Naive thymus-derived CD8-positive, alpha-beta T cell (primary cell): ENCODE measurements at regions not wholly inside any gene's neighbourhood (a gene's known extent, or its start where the extent isn't known, plus 50 kb on each side); places are given as distances from the start of the nearest gene placed in this dataset.
A peak's percentile ranks its signal among the peaks of the same experiment; 100 is the strongest.
"Not testable (repeated sequence)": the region's sequence is repeated elsewhere in the genome, so short reads cannot be mapped to it uniquely, and the experiment has no call there.

Experiments used
- ATAC-seq, 2 donors: fragments of 150-1000 bp; cut with Tn5 transposase in 1 of 2; sonication (Bioruptor Pico), chemical (Tn5 transposase) in 1 of 2; 1 replicate in 1 of 2; 2 replicates in 1 of 2; pipeline ENCODE4 v1.10.0; 2021; ENCODE audit warnings: mild to moderate bottlenecking in 2 of 2, moderate library complexity in 2 of 2
- POLR2A ChIA-PET: fragments of 350-600 bp; sonication (Branson Sonifier 250); formaldehyde crosslinking; loops from one replicate; lab custom pipeline; 2021; ENCODE audit warnings: antibody characterized with exemption; lab: Charles Lee
- DNase-seq, 10 donors: peaks; one replicate each; pipeline versions ENCODE4 v3.0.0 to v3.0.0-alpha.2; 2020 to 2022
- H3K27ac Mint-ChIP-seq, 10 donors: one replicate each; pipeline ENCODE4 v1.8.0; 2020 to 2022; ENCODE audit warnings: mild to moderate bottlenecking in 10 of 10, mixed read lengths in 10 of 10, moderate library complexity in 4 of 10, inconsistent platforms in 1 of 10
- H3K27me3 Mint-ChIP-seq, 5 donors: one replicate each; pipeline ENCODE4 v1.8.0; 2021 to 2022; ENCODE audit warnings: mixed read lengths in 5 of 5
- H3K36me3 Mint-ChIP-seq, 3 donors: one replicate each; pipeline ENCODE4 v1.8.0; 2020 to 2022; ENCODE audit warnings: mixed read lengths in 3 of 3, mild to moderate bottlenecking in 2 of 3, inconsistent platforms in 1 of 3
- H3K4me1 Mint-ChIP-seq, 4 donors: one replicate each; pipeline ENCODE4 v1.8.0; 2021 to 2022; ENCODE audit warnings: mixed read lengths in 4 of 4
- H3K4me3 Mint-ChIP-seq, 10 donors: one replicate each; pipeline ENCODE4 v1.8.0; 2020 to 2022; ENCODE audit warnings: mild to moderate bottlenecking in 10 of 10, mixed read lengths in 10 of 10, moderate library complexity in 6 of 10, inconsistent platforms in 1 of 10
- H3K9me3 Mint-ChIP-seq, 9 donors: one replicate each; pipeline ENCODE4 v1.8.0; 2020 to 2022; ENCODE audit warnings: mixed read lengths in 9 of 9, mild to moderate bottlenecking in 3 of 9, inconsistent platforms in 1 of 9, moderate library complexity in 1 of 9

- POLR2A ChIA-PET, result no interaction called here
- Mint-ChIP-seq H3K4me1 (peaks cover 0 to 2% (median 0%) of the 10 kb centered on the region in 4 donors), H3K27me3 (peaks cover 4 to 21% (median 10%) of the 10 kb centered on the region in 5 donors), H3K4me3 (no peak overlapping the region), H3K27ac (no peak overlapping the region), H3K36me3 (no peaks in the 10 kb centered on the region), H3K9me3 (no peaks in the 10 kb centered on the region)
- ATAC-seq (no peak), DNase-seq (no peak)
Measured at GRCh38 chr12:3376779-3377455, 114.1 kb upstream of the PRMT8 start.

GRCh38 chr12:3378655-3379054 lies 112.3 kb upstream of the PRMT8 start:
- Mint-ChIP-seq H3K4me1 (no peaks in the 10 kb centered on the region), H3K27me3 (peaks cover 4 to 21% (median 9%) of the 10 kb centered on the region in 5 donors), H3K27ac (no peak overlapping the region), H3K9me3 (peaks cover 0 to under 1% (median 0%) of the 10 kb centered on the region in 9 donors), H3K36me3 (no peaks in the 10 kb centered on the region), H3K4me3 (no peak overlapping the region)
- ATAC-seq (no peak), DNase-seq (no peak)
- POLR2A ChIA-PET, result no interaction called here

DNA sequence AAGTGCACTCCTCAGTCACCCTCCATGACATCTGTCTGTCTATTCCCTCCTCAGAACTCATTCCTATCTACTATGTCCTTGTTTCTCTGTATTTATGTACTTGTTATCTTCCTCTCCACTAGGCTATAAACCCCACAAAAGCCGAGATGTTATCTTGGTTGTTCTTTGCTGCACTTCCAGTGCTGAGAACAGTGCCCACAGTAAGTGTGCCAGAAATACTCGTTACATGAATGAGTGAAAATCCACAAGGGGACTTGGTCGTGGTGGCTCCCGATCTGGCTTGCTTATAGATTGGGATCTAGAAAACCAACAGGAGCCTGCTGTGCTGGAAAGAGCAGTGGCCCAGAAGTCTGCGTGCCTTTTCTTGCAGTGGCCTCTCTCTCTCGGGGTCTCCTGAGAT lies 111.9 kb upstream of the PRMT8 start:
- Mint-ChIP-seq H3K4me3 (no peak overlapping the region), H3K36me3 (no peaks in the 10 kb centered on the region), H3K27me3 (peaks cover 5 to 21% (median 10%) of the 10 kb centered on the region in 5 donors), H3K9me3 (peaks cover 0 to 2% (median 0%) of the 10 kb centered on the region in 9 donors), H3K4me1 (no peaks in the 10 kb centered on the region), H3K27ac (no peak overlapping the region)
- POLR2A ChIA-PET, result no interaction called here
- DNase-seq (no peak), ATAC-seq (no peak)

GRCh38 chr12:3380200-3381043 lies 110.6 kb upstream of the PRMT8 start:
- Mint-ChIP-seq H3K27ac (peak overlapping the region in 1 of 10 donors; percentile 4), H3K4me3 (no peak overlapping the region)
- POLR2A ChIA-PET, result no interaction called here

GRCh38 chr12:3381059-3382047 lies 109.7 kb upstream of the PRMT8 start:
- no peak overlapping the region for H3K4me3 Mint-ChIP-seq
- POLR2A ChIA-PET, result no interaction called here
- no peak overlapping the region for H3K27ac Mint-ChIP-seq

More at GRCh38 chr12:3380200-3381043, 110.6 kb upstream of the PRMT8 start:
- ATAC-seq (no peak), DNase-seq (no peak)
- H3K27me3 Mint-ChIP-seq, result peaks cover 5 to 21% (median 10%) of the 10 kb centered on the region in 5 donors
- no peaks in the 10 kb centered on the region for H3K36me3 Mint-ChIP-seq
- H3K4me1 Mint-ChIP-seq, result no peaks in the 10 kb centered on the region
- peaks cover 0 to 2% (median 0%) of the 10 kb centered on the region in 9 donors for H3K9me3 Mint-ChIP-seq

GRCh38 chr12:3389986-3390385 lies 101.0 kb upstream of the PRMT8 start:
- POLR2A ChIA-PET, result no interaction called here
- peaks cover 0 to 4% (median 0%) of the 10 kb centered on the region in 9 donors for H3K9me3 Mint-ChIP-seq
- H3K27me3 Mint-ChIP-seq, result peaks cover 7 to 38% (median 22%) of the 10 kb centered on the region in 5 donors
- H3K27ac Mint-ChIP-seq, result no peak overlapping the region
- no peaks in the 10 kb centered on the region for H3K4me1 Mint-ChIP-seq
- ATAC-seq (no peak), DNase-seq (no peak)
- H3K36me3 Mint-ChIP-seq, result no peaks in the 10 kb centered on the region
- no peak overlapping the region for H3K4me3 Mint-ChIP-seq

More at GRCh38 chr12:3381059-3382047, 109.7 kb upstream of the PRMT8 start:
- peaks cover 0 to 2% (median 0%) of the 10 kb centered on the region in 9 donors for H3K9me3 Mint-ChIP-seq
- H3K4me1 Mint-ChIP-seq, result no peaks in the 10 kb centered on the region
- ATAC-seq (no peak), DNase-seq (no peak)
- H3K27me3 Mint-ChIP-seq, result peaks cover 7 to 28% (median 16%) of the 10 kb centered on the region in 5 donors
- no peaks in the 10 kb centered on the region for H3K36me3 Mint-ChIP-seq

DNA sequence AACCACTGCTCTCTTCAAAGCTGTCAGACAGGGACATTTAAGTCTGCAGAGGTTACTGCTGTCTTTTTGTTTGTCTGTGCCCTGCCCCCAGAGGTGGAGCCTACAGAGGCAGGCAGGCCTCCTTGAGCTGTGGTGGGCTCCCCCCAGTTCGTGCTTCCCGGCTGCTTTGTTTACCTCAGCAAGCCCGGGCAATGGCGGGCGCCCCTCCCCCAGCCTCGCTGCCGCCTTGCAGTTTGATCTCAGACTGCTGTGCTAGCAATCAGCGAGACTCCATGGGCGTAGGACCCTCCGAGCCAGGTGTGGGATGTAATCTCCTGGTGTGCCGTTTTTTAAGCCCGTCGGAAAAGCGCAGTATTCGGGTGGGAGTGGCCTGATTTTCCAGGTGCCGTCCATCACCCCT lies 93.4 kb upstream of the PRMT8 start:
- H3K4me3 Mint-ChIP-seq, POLR2A ChIA-PET, DNase-seq, H3K27ac Mint-ChIP-seq, H3K4me1 Mint-ChIP-seq, ATAC-seq, H3K36me3 Mint-ChIP-seq, H3K9me3 Mint-ChIP-seq: not testable (repeated sequence)
- peaks cover 12 to 28% (median 21%) of the 10 kb centered on the region in 5 donors for H3K27me3 Mint-ChIP-seq

DNA sequence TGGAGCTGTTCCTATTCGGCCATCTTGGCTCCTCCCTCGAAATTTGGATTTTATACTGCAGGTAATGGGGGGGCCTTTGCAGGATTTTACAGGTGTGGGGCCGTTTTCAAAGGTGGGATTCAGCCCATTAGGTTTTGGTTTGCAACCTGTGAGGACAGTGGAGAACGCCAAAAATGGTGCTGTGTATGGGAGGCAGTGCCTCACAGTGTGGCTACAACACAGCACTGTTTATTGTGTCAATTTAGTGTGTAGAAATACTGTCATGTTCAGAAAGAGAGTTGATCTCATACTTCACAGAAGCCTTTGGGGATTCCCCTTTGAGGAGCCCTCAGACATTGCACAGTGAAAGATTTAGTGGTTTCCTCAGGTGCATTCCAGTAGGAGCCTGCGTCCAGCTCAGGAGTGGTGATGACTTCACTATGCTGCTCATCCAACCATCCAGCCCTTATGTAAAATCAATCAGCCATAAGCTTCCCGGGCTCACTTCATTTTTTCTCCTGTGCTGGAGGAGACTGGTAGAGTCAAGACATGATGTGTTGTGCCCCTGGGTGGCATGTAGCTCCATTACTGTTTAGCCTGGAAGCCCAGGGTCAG lies 92.7 kb upstream of the PRMT8 start:
- POLR2A ChIA-PET, result no interaction called here
- Mint-ChIP-seq H3K4me3 (no peak overlapping the region), H3K4me1 (no peaks in the 10 kb centered on the region), H3K27ac (no peak overlapping the region), H3K9me3 (peaks cover 0 to 15% (median 5%) of the 10 kb centered on the region in 9 donors), H3K27me3 (peaks cover 12 to 28% (median 21%) of the 10 kb centered on the region in 5 donors), H3K36me3 (peaks cover 0 to 8% (median 0%) of the 10 kb centered on the region in 3 donors)
- no peak for ATAC-seq
- no peak for DNase-seq

GRCh38 chr12:3405821-3406220 lies 85.2 kb upstream of the PRMT8 start:
- POLR2A ChIA-PET, result no interaction called here
- Mint-ChIP-seq H3K4me1 (no peaks in the 10 kb centered on the region), H3K27ac (no peak overlapping the region), H3K9me3 (peaks cover 13 to 80% (median 46%) of the 10 kb centered on the region in 9 donors), H3K4me3 (no peak overlapping the region), H3K36me3 (peaks cover 0 to 35% (median 3%) of the 10 kb centered on the region in 3 donors), H3K27me3 (peaks cover 0 to 5% (median 3%) of the 10 kb centered on the region in 5 donors)
- ATAC-seq (no peak), DNase-seq (no peak)

- H3K9me3 Mint-ChIP-seq, result peaks cover 13 to 78% (median 46%) of the 10 kb centered on the region in 9 donors
- H3K4me3 Mint-ChIP-seq, result no peak overlapping the region
- no peak for DNase-seq
- H3K4me1 Mint-ChIP-seq, result no peaks in the 10 kb centered on the region
- POLR2A ChIA-PET, result no interaction called here
- peaks cover 0 to 30% (median 3%) of the 10 kb centered on the region in 3 donors for H3K36me3 Mint-ChIP-seq
- H3K27ac Mint-ChIP-seq, result no peak overlapping the region
- H3K27me3 Mint-ChIP-seq, result peaks cover 0 to 4% (median 0%) of the 10 kb centered on the region in 5 donors
- ATAC-seq, result no peak
Measured at GRCh38 chr12:3407723-3408122, 83.3 kb upstream of the PRMT8 start.

DNA sequence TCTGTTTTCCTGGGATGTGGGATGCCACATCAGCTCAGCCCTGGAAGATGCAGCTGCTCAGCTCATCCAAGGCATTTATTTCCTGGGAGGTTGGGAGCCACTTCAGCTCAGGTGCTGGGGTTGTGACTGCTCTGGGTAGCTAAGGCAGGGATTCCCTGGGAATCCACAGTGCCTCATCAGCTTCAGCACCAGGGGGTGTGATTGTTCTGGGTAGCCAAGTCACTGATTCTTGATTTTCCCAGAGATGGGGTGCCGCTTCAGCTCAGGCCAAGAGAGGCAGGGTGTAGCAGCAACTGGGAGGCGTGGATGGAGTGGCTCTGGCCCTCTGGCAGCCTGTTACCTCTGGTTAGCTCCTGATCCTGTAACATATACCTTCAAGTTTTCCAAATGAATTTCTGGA lies 81.3 kb upstream of the PRMT8 start:
- Mint-ChIP-seq H3K36me3 (peaks cover 0 to 27% (median 3%) of the 10 kb centered on the region in 3 donors), H3K4me1 (no peaks in the 10 kb centered on the region), H3K9me3 (peaks cover 11 to 62% (median 39%) of the 10 kb centered on the region in 9 donors), H3K27ac (no peak overlapping the region), H3K4me3 (no peak overlapping the region), H3K27me3 (peaks cover 0 to 15% (median 4%) of the 10 kb centered on the region in 5 donors)
- POLR2A ChIA-PET, result no interaction called here
- DNase-seq (no peak), ATAC-seq (no peak)

DNA sequence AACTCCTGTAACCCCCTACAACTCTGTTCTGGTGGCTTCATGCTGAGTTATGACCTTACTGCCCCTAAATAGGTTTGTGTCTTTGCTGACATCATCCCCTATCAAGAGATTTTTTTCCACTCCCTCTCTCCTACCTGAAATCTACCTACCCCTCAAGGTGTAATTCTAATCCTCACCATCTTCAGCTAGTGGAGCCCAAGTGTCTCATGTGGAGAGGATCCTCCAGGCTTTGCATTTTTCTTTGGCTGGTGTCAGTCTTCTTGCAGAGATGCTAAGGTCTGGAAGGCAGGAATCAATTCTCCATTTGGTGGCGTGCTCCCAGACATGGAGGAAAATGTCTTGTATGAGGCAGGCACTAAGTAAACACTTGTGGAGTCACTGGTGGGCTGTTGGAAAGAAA lies 74.8 kb upstream of the PRMT8 start:
- H3K4me3 Mint-ChIP-seq, result no peak overlapping the region
- H3K36me3 Mint-ChIP-seq, result no peaks in the 10 kb centered on the region
- peaks cover 0 to 3% (median 0%) of the 10 kb centered on the region in 9 donors for H3K9me3 Mint-ChIP-seq
- ATAC-seq (no peak), DNase-seq (no peak)
- POLR2A ChIA-PET, result no interaction called here
- no peaks in the 10 kb centered on the region for H3K4me1 Mint-ChIP-seq
- peaks cover 10 to 34% (median 18%) of the 10 kb centered on the region in 5 donors for H3K27me3 Mint-ChIP-seq
- H3K27ac Mint-ChIP-seq, result no peak overlapping the region
